SU-DHL-6 (cell line): ENCODE measurements at regions not wholly inside any gene's neighbourhood (a gene's known extent, or its start where the extent isn't known, plus 50 kb on each side); places are given as distances from the start of the nearest gene placed in this dataset.

Experiments
- H2AFZ ChIP-seq: fragments of 200-600 bp; sonication (generic); 2 replicates; pipeline ENCODE4 v1.6.1; 2014; ENCODE audit warnings: low read depth, mild to moderate bottlenecking, moderate library complexity, mixed read lengths, antibody characterized with exemption, low read length; ENCODE audit not compliant: severe bottlenecking
- H3F3A ChIP-seq: fragments of 200-600 bp; shearing (Covaris generic); 2 replicates; pipeline ENCODE4 v1.6.0; 2016; ENCODE audit warnings: antibody characterized with exemption, mild to moderate bottlenecking; ENCODE audit not compliant: insufficient read depth
- H3K27ac ChIP-seq: fragments of 200-600 bp; sonication (generic); 2 replicates; pipeline ENCODE4 v1.5.1; 2016; ENCODE audit warnings: low read depth, mild to moderate bottlenecking, low read length, moderate library complexity, mixed read lengths
- H3K27me3 ChIP-seq: fragments of 200-600 bp; sonication (generic), shearing (Covaris generic); 2 replicates; pipeline ENCODE4 v1.6.0; 2014; ENCODE audit warnings: mild to moderate bottlenecking, low read length
- H3K36me3 ChIP-seq: fragments of 200-600 bp; sonication (generic); 2 replicates; pipeline ENCODE4 v1.6.1; 2014; ENCODE audit warnings: mild to moderate bottlenecking, low read length, mixed read lengths
- H3K4me2 ChIP-seq: fragments of 300-600, 200-600 bp; shearing (Covaris generic), sonication (generic); 2 replicates; pipeline ENCODE4 v1.6.0; 2014; ENCODE audit warnings: low read length, low read depth, mild to moderate bottlenecking; ENCODE audit not compliant: poor library complexity, severe bottlenecking
- H3K4me3 ChIP-seq: fragments of 200-600 bp; sonication (generic); 2 replicates; pipeline ENCODE4 v1.5.1; 2014; ENCODE audit warnings: antibody characterized with exemption, low read length, mild to moderate bottlenecking, mixed read lengths; ENCODE audit not compliant: insufficient read depth, poor library complexity, severe bottlenecking
- H3K79me2 ChIP-seq: fragments of 200-600 bp; sonication (generic); 2 replicates; pipeline ENCODE4 v1.6.1; 2014; ENCODE audit warnings: mild to moderate bottlenecking, low read length, moderate library complexity; ENCODE audit not compliant: insufficient read depth
- H3K9ac ChIP-seq: fragments of 200-600 bp; sonication (generic); 2 replicates; pipeline ENCODE4 v1.7.0; 2014; ENCODE audit warnings: mild to moderate bottlenecking, low read length
- H3K9me2 ChIP-seq: fragments of 200-600 bp; sonication (generic); replicated peaks from 2 replicates; pipeline ENCODE4 v1.6.1; 2014; ENCODE audit warnings: low read length; ENCODE audit not compliant: insufficient read depth
- H3K9me3 ChIP-seq: fragments of 200-600 bp; sonication (generic); 2 replicates; pipeline ENCODE4 v1.6.1; 2014; ENCODE audit warnings: low read length, mixed read lengths; ENCODE audit not compliant: insufficient read depth
- H4K20me1 ChIP-seq: fragments of 200-600 bp; sonication (generic); 2 replicates; pipeline ENCODE4 v1.6.1; 2014; ENCODE audit warnings: low read depth, mild to moderate bottlenecking, antibody characterized with exemption, low read length, moderate library complexity, mixed read lengths
- CTCF ChIP-seq: fragments of 200-600 bp; sonication (generic); IDR thresholded peaks from one replicate; pipeline ENCODE4 v1.5.1; 2017; ENCODE audit warnings: antibody characterized with exemption, mild to moderate bottlenecking, low read length, moderate library complexity; ENCODE audit not compliant: insufficient read depth, poor library complexity, severe bottlenecking
- EZH2phosphoT487 ChIP-seq: fragments of 200-600 bp; sonication (generic), shearing (Covaris generic); conservative IDR thresholded peaks from 2 replicates; pipeline ENCODE4 v1.6.1; 2018; ENCODE audit warnings: mild to moderate bottlenecking, antibody characterized with exemption, low read length, moderate library complexity, mixed read lengths

DNA sequence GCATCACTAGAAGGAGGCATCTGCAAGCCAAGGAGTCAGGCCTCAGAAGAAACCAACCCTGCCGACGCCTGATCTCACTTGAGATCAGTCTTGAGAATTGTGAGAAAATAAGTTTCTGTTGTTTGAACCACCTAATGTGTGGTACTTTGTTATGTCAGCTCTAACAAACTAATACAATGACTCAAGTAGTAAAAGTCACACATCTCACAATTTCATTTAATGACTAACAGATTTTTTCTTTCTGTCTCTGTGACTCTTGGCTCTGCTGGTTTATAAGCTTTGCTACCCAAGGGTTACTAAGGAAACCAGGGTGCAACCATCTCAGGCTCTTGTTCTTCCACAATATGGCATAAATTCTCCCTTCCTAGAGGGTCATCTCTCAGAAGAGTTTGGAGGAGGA, 315.8 kb upstream of the GRAMD2B start:
- H4K20me1 ChIP-seq: no peaks in the 10 kb centered on the region
- no peaks in the 10 kb centered on the region for H3K9me2 ChIP-seq
- H3K79me2 ChIP-seq: no peaks in the 10 kb centered on the region
- no peaks in the 10 kb centered on the region for H3K27me3 ChIP-seq
- no peak overlapping the region for H3K9ac ChIP-seq
- H3K4me2 ChIP-seq: no peak overlapping the region
- H3K9me3 ChIP-seq: no peaks in the 10 kb centered on the region
- no peak overlapping the region for H3K4me3 ChIP-seq
- no peak overlapping the region for H2AFZ ChIP-seq
- TF ChIP-seq CTCF (no peak), EZH2phosphoT487 (no peak)
- no peak overlapping the region for H3K27ac ChIP-seq
- no peaks in the 10 kb centered on the region for H3F3A ChIP-seq
- no peaks in the 10 kb centered on the region for H3K36me3 ChIP-seq

- no peak overlapping the region for H3K27ac ChIP-seq
- H2AFZ ChIP-seq: no peak overlapping the region
Observed at GRCh38 chr5:126108470-126108869, 314.7 kb upstream of the GRAMD2B start.

GRCh38 chr5:126115059-126115629, 308.1 kb upstream of the GRAMD2B start:
- Histone ChIP-seq H3K9me3 (no peaks in the 10 kb centered on the region), H3F3A (no peaks in the 10 kb centered on the region), H4K20me1 (no peaks in the 10 kb centered on the region), H2AFZ (no peak overlapping the region), H3K79me2 (no peaks in the 10 kb centered on the region), H3K9me2 (no peaks in the 10 kb centered on the region), H3K27me3 (no peaks in the 10 kb centered on the region), H3K4me2 (no peak overlapping the region), H3K27ac (no peak overlapping the region), H3K36me3 (no peaks in the 10 kb centered on the region), H3K9ac (no peak overlapping the region), H3K4me3 (no peak overlapping the region)
- TF ChIP-seq EZH2phosphoT487 (no peak), CTCF (no peak)

More at GRCh38 chr5:126108470-126108869, 314.7 kb upstream of the GRAMD2B start:
- no peak for TF ChIP-seq EZH2phosphoT487
- no peak for TF ChIP-seq CTCF
- H3K9ac ChIP-seq: no peak overlapping the region
- H3K79me2 ChIP-seq: no peaks in the 10 kb centered on the region
- no peaks in the 10 kb centered on the region for H3K36me3 ChIP-seq
- H3K27me3 ChIP-seq: no peaks in the 10 kb centered on the region
- H3K4me3 ChIP-seq: no peak overlapping the region
- H3K9me2 ChIP-seq: no peaks in the 10 kb centered on the region
- H3K4me2 ChIP-seq: no peak overlapping the region
- H3K9me3 ChIP-seq: no peaks in the 10 kb centered on the region
- H4K20me1 ChIP-seq: no peaks in the 10 kb centered on the region
- no peaks in the 10 kb centered on the region for H3F3A ChIP-seq
